HFFc6 (cell line): ENCODE measurements at regions not wholly inside any gene's neighbourhood (a gene's known extent, or its start where the extent isn't known, plus 50 kb on each side); places are given as distances from the start of the nearest gene placed in this dataset.

Source experiments
- DNase-seq: peaks from one replicate; pipeline ENCODE4 v3.0.0-alpha.2; 2018
- H3K27ac Mint-ChIP-seq: 2 replicates; pipeline ENCODE4 v1.8.0; 2020; ENCODE audit warnings: mild to moderate bottlenecking, mixed read lengths
- H3K27me3 Mint-ChIP-seq: 2 replicates; pipeline ENCODE4 v1.8.0; 2021; ENCODE audit warnings: mild to moderate bottlenecking, moderate library complexity, mixed read lengths; ENCODE audit not compliant: insufficient read depth
- H3K36me3 Mint-ChIP-seq: 2 replicates; pipeline ENCODE4 v1.8.0; 2021; ENCODE audit warnings: low read depth, mixed read lengths
- H3K4me1 Mint-ChIP-seq: 2 replicates; pipeline ENCODE4 v1.8.0; 2020; ENCODE audit warnings: low read depth, mixed read lengths
- H3K4me3 Mint-ChIP-seq: 2 replicates; pipeline ENCODE4 v1.8.0; 2020; ENCODE audit warnings: mild to moderate bottlenecking, moderate library complexity, mixed read lengths
- H3K9me3 Mint-ChIP-seq: 2 replicates; pipeline ENCODE4 v1.8.0; 2020; ENCODE audit warnings: mild to moderate bottlenecking, mixed read lengths
- CTCF ChIP-seq: fragments of 200-600 bp; sonication (generic); IDR thresholded peaks from 2 replicates; pipeline ENCODE4 v1.5.0; 2021; ENCODE audit warnings: antibody characterized with exemption, mild to moderate bottlenecking

DNA sequence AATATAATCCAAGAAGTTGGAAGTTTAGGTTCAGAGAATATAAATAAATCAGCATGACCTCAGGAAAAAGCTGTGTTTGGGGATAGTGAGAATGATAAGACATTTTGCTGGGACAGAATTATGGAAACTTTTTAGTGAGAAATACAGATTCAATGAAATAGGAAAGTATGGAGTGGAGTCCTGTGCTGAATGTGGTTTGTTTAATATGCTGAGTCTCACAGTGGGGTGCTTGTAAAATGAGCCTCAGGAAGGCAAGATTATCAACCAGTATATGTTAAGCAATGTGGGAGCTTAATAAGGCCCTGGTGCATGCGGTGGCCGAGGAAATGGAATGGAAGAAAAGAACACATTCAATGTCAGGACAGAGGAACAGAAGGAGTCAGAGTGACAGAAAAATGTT is 1554.7 kb upstream of the TENM3 start:
- H3K4me3 Mint-ChIP-seq = no peak overlapping the region
- H3K27ac Mint-ChIP-seq = no peak overlapping the region
- H3K4me1 Mint-ChIP-seq = no peaks in the 10 kb centered on the region
- TF ChIP-seq CTCF = no peak
- H3K27me3 Mint-ChIP-seq = no peaks in the 10 kb centered on the region
- peaks cover 21% of the 10 kb centered on the region for H3K9me3 Mint-ChIP-seq
- DNase-seq = no peak
- H3K36me3 Mint-ChIP-seq = no peaks in the 10 kb centered on the region

GRCh38 chr4:180694875-180695274 is 1548.3 kb upstream of the TENM3 start:
- no peak for TF ChIP-seq CTCF
- H3K36me3 Mint-ChIP-seq = no peaks in the 10 kb centered on the region
- DNase-seq = no peak
- no peaks in the 10 kb centered on the region; the same call in 1 of the 2 replicates for H3K27me3 Mint-ChIP-seq
- H3K4me3 Mint-ChIP-seq = no peak overlapping the region
- peaks cover 15% of the 10 kb centered on the region for H3K9me3 Mint-ChIP-seq
- no peaks in the 10 kb centered on the region for H3K4me1 Mint-ChIP-seq
- no peak overlapping the region for H3K27ac Mint-ChIP-seq

DNA sequence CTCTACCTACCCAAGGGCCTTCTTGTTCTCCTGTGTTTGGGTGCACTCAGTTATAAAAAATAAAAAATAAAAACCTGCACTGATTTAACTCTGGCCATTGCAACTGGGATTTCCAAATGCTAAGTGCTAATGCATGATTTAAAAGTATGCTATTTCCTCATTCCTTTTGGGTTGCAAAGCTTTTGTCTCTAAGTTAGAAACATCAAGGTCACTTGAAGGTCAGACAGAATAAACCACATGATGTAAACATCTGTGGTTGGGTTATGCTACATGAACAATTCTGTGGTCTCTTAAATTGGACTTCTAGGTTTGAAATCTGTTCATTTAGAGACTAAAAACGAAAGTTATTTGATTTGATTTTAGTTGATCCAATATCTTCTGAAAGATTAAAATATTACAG is 1547.4 kb upstream of the TENM3 start:
- Mint-ChIP-seq H3K4me1 (no peaks in the 10 kb centered on the region), H3K4me3 (no peak overlapping the region), H3K27ac (no peak overlapping the region), H3K9me3 (peaks cover 15% of the 10 kb centered on the region), H3K36me3 (no peaks in the 10 kb centered on the region), H3K27me3 (no peaks in the 10 kb centered on the region; the same call in 1 of the 2 replicates)
- TF ChIP-seq CTCF = no peak
- DNase-seq = peak; percentile 0

- Mint-ChIP-seq H3K4me3 (no peak overlapping the region), H3K4me1 (no peaks in the 10 kb centered on the region), H3K9me3 (peaks cover 19% of the 10 kb centered on the region), H3K27ac (no peak overlapping the region), H3K27me3 (no peaks in the 10 kb centered on the region; the same call in 1 of the 2 replicates), H3K36me3 (no peaks in the 10 kb centered on the region; the same call in 1 of the 2 replicates)
- DNase-seq = no peak
- TF ChIP-seq CTCF = no peak
Measured at GRCh38 chr4:180696460-180697092, 1546.6 kb upstream of the TENM3 start.

DNA sequence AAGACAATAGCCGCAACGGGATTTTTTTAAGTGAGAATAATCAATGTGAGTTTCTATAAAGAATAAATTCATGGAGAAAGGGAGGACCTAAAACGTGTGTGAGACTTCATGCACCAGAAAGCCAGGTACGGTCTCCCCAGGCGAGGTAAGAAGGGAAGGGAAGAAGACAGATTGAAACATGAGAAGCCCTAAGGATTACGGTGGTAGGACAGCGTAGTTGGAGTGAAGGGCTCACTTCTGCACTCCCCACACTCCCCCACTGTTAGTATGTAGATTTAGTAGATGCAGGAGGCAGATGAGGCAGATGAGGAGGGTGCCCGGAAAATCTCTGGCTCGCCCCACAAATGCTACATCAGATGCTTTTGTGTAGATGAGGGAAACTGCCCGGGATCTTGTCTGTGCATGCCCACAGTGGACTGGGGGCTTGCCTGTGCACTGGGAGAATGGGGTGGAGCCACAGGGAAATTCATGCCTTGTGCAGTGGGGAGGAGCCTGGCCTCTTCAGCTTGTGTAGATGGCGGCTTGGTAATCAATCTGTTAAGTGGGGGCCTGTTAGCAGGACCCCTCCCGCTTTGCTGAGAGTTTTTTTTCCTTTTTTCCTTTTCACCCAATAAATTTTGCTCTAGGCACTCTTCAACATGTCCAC is 1544.5 kb upstream of the TENM3 start:
- Mint-ChIP-seq H3K4me1 (no peaks in the 10 kb centered on the region), H3K27ac (no peak overlapping the region), H3K4me3 (no peak overlapping the region), H3K36me3 (no peaks in the 10 kb centered on the region; the same call in 1 of the 2 replicates), H3K27me3 (no peaks in the 10 kb centered on the region; the same call in 1 of the 2 replicates), H3K9me3 (peaks cover 34% of the 10 kb centered on the region)
- no peak for DNase-seq
- no peak for TF ChIP-seq CTCF
